ENCODE measurements at regions not wholly inside any gene's neighbourhood (a gene's known extent, or its start where the extent isn't known, plus 50 kb on each side); places are given as distances from the start of the nearest gene placed in this dataset.

DNA sequence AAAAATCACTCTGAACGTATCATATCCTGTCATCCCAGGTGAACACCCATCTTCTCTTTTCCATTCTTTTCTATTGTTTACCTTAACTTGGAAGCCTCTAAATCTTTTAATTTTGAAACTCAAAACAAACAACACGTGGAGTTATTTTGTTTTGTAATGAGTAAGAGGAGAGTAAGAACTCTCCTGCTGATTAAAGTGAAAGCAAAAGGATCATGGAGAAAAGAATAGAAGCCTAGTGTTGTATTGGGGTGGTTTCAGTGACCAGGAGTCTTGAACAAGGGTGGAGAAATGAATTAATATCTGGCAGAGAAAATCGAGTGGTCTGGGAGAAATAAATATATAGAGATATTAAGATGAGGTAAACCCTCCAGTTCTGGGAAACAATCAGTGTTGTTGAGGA, 237.4 kb upstream of the UGT8 start:
- H3K4me3 ChIP-seq (ENCODE audit: low read depth, low read length), result no peak overlapping the region
- no peak for DNase-seq (ENCODE audit: low read depth)
- TF ChIP-seq CTCF (IDR thresholded peaks at IDR 0.05; ENCODE audit: low read depth, low read length, missing control alignments), result no peak
- in situ Hi-C loops (cut with HindIII; ENCODE audit: low sequenced_read_pairs), result no loop called here

GRCh38 chr4:114364857-114365256, 233.8 kb upstream of the UGT8 start:
- TF ChIP-seq CTCF (IDR thresholded peaks at IDR 0.05; ENCODE audit: low read depth, low read length, missing control alignments), result no peak
- no peak overlapping the region for H3K4me3 ChIP-seq (ENCODE audit: low read depth, low read length)
- in situ Hi-C loops (cut with HindIII; ENCODE audit: low sequenced_read_pairs), result no loop called here
- no peak for DNase-seq (ENCODE audit: low read depth)

DNA sequence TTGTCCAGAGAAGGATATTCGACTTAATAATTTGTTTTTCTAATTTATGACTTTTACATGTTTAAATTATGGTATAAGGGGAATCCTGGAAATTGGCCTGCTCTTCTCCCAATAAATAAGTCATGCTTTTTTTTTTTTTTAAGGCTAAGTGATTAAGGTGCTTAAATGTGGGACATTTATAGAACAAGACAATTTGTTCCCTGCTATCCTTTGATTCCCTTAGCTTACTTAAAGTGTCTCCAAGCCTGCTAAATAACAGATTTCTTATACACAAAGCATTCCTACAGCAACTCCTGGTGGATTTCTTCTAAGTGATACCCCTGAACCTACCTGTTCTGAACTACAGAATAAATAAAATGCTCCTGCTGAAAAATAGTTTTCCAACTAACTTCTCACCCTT, 233.0 kb upstream of the UGT8 start:
- no peak overlapping the region for H3K4me3 ChIP-seq (ENCODE audit: low read depth, low read length)
- TF ChIP-seq CTCF (IDR thresholded peaks at IDR 0.05; ENCODE audit: low read depth, low read length, missing control alignments), result no peak
- DNase-seq (ENCODE audit: low read depth), result no peak
- in situ Hi-C loops (cut with HindIII; ENCODE audit: low sequenced_read_pairs), result no loop called here

- no peak overlapping the region for H3K4me3 ChIP-seq (ENCODE audit: low read depth, low read length)
- no peak for DNase-seq (ENCODE audit: low read depth)
- in situ Hi-C loops (cut with HindIII; ENCODE audit: low sequenced_read_pairs), result no loop called here
- no peak for TF ChIP-seq CTCF (IDR thresholded peaks at IDR 0.05; ENCODE audit: low read depth, low read length, missing control alignments)
Observed at GRCh38 chr4:114366368-114366767, 232.2 kb upstream of the UGT8 start.

DNA sequence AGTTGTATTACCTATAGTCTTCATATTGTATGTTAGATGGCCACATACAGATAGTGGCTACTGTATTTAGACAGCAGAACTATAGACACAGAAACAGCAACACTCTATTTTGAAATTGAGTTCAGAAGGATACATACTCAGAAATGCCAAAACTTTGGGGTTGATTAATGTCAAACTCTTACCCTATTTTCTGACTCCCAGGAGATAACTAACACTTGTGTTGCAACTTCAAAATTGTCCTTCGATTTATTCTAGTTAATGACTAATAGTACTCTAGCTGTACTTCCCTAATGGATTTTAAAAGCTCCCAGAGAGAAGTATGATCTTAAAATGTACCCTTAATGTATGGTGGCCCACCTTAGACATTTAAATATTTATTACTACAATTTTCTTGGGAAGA, 229.9 kb upstream of the UGT8 start:
- no peak for TF ChIP-seq CTCF (IDR thresholded peaks at IDR 0.05; ENCODE audit: low read depth, low read length, missing control alignments)
- in situ Hi-C loops (cut with HindIII; ENCODE audit: low sequenced_read_pairs), result no loop called here
- no peak for DNase-seq (ENCODE audit: low read depth)
- H3K4me3 ChIP-seq (ENCODE audit: low read depth, low read length), result no peak overlapping the region

DNA sequence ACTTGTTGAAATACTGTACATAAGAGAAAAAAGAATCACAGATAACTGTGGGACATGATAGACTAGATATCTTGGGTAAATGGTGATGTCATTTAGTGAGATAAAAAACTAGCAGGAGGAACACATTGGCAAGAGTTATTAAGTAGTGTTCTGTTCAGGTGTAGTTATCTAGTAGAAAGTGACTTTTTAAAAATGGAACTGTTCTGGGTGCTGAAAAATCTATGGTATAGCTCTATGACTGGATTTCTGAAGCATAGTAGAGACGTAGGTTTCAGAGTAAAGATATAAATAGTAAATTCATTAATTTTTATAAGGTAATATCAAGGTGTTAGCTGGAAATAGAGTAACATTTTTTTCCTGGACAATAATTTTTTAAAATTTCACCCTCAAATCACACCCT, 225.1 kb upstream of the UGT8 start:
- H3K4me3 ChIP-seq (ENCODE audit: low read depth, low read length), result no peak overlapping the region
- in situ Hi-C loops (cut with HindIII; ENCODE audit: low sequenced_read_pairs), result loop anchor here (10.0 kb wide), 1 partner anchor 979 kb away; no protein-coding TSS in a partner anchor
- no peak for DNase-seq (ENCODE audit: low read depth)
- no peak for TF ChIP-seq CTCF (IDR thresholded peaks at IDR 0.05; ENCODE audit: low read depth, low read length, missing control alignments)

Data from astrocyte of the cerebellum (primary cell).